ENCODE measurements at regions not wholly inside any gene's neighbourhood (a gene's known extent, or its start where the extent isn't known, plus 50 kb on each side); places are given as distances from the start of the nearest gene placed in this dataset.

DNA sequence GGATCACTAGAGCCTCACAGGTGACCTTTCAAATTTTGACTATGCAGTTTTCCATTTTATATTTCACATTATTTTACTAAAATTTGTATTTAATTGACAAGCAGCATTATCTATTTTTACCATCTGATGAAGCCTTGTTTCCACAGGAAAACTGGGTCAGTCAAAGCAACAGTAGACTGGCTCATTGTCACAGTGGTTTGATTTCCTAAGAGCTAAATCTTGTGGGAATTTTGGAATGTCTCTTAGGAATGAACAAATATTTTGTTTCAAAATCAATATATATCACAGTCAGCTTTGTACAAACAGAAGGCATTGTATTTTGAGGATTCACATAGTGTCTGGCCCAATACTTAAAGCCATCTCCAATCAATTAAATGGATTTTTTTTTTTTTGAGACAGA, 152.6 kb upstream of the RNPC3 start:
- no peak overlapping the region for H3K27ac ChIP-seq

DNA sequence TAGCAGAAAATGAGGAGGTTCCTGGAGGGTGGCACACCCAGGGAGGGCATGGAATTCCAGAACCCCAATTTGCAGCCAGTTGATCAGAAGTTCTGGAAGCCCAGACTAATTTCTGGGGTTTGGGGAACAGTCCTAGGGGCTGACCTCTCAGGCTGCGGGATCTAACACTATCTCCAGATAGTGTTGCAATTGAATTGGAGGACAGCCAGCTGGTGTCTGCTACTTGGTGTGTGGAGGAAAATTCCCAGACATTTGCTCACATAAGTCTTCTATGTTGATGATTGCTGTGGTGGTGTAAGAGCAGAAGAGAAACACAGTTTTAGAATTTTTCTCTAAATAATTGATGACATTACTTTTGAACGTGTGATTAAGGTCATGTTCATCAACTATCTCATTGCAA, 154.3 kb upstream of the RNPC3 start:
- TF ChIP-seq POLR2AphosphoS5 (IDR thresholded peaks at IDR 0.05) (no peak), EP300 (IDR thresholded peaks at IDR 0.05) (no peak), POLR2A (IDR thresholded peaks at IDR 0.05) (no peak)
- TF ChIP-seq, protein P1, sequence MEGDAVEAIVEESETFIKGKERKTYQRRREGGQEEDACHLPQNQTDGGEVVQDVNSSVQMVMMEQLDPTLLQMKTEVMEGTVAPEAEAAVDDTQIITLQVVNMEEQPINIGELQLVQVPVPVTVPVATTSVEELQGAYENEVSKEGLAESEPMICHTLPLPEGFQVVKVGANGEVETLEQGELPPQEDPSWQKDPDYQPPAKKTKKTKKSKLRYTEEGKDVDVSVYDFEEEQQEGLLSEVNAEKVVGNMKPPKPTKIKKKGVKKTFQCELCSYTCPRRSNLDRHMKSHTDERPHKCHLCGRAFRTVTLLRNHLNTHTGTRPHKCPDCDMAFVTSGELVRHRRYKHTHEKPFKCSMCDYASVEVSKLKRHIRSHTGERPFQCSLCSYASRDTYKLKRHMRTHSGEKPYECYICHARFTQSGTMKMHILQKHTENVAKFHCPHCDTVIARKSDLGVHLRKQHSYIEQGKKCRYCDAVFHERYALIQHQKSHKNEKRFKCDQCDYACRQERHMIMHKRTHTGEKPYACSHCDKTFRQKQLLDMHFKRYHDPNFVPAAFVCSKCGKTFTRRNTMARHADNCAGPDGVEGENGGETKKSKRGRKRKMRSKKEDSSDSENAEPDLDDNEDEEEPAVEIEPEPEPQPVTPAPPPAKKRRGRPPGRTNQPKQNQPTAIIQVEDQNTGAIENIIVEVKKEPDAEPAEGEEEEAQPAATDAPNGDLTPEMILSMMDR (IDR thresholded peaks at IDR 0.05) = no peak
- DNase-seq = no peak
- WGBS, 2 donors = 46 to 54% methylated on average over 2 of the region's 2 CpGs
- ATAC-seq (ENCODE audit: low FRiP score in 2 of 2) = peak in 1 of 2 donors; percentile 71
- no peaks in the 10 kb centered on the region for H3K27me3 ChIP-seq
- no peak overlapping the region for H3K27ac ChIP-seq
- H3K4me1 ChIP-seq = no peaks in the 10 kb centered on the region
- H3K4me3 ChIP-seq = no peak overlapping the region
- no peaks in the 10 kb centered on the region for H3K9me3 ChIP-seq
- H3K36me3 ChIP-seq = no peaks in the 10 kb centered on the region

More for the DNA sequence above, 152.6 kb upstream of the RNPC3 start:
- no peak for ATAC-seq (ENCODE audit: low FRiP score in 2 of 2)
- no peak for TF ChIP-seq POLR2AphosphoS5 (IDR thresholded peaks at IDR 0.05)
- TF ChIP-seq EP300 (IDR thresholded peaks at IDR 0.05) = no peak
- TF ChIP-seq, protein P1 (IDR thresholded peaks at IDR 0.05) = no peak
- TF ChIP-seq POLR2A (IDR thresholded peaks at IDR 0.05) = no peak
- no peaks in the 10 kb centered on the region for H3K27me3 ChIP-seq
- H3K36me3 ChIP-seq = no peaks in the 10 kb centered on the region
- no peak for DNase-seq
- no peaks in the 10 kb centered on the region for H3K4me1 ChIP-seq
- H3K4me3 ChIP-seq = no peak overlapping the region
- no peaks in the 10 kb centered on the region for H3K9me3 ChIP-seq

DNA sequence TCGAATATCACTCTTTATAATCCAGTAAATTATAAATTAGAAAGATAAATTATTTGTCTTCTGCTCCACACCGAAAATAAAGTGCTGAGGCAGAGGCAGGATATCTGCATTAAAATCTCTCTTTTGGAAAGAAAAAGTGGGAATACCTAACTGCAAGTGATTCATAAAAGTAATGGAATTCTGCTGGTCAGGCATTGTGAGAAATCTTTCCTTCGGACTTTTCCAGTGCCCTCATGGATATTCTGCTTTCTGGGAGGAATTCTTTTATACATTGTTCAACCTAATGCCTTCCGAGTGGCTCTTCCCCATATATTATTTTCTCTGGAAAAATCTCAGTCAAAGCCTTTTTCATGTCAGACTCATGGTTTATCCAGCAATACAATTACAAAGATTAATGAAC, 158.3 kb upstream of the RNPC3 start:
- Histone ChIP-seq H3K27ac (no peak overlapping the region), H3K9me3 (no peaks in the 10 kb centered on the region), H3K27me3 (no peaks in the 10 kb centered on the region), H3K4me3 (no peak overlapping the region), H3K4me1 (no peaks in the 10 kb centered on the region), H3K36me3 (no peaks in the 10 kb centered on the region)
- no peak for ATAC-seq (ENCODE audit: low FRiP score in 2 of 2)
- no peak for DNase-seq
- WGBS, 2 donors = 80% methylated on average over 4 of the region's 4 CpGs
- TF ChIP-seq, protein P1 (IDR thresholded peaks at IDR 0.05) = no peak
- TF ChIP-seq POLR2AphosphoS5 (IDR thresholded peaks at IDR 0.05) (no peak), POLR2A (IDR thresholded peaks at IDR 0.05) (no peak), EP300 (IDR thresholded peaks at IDR 0.05) (no peak)

DNA sequence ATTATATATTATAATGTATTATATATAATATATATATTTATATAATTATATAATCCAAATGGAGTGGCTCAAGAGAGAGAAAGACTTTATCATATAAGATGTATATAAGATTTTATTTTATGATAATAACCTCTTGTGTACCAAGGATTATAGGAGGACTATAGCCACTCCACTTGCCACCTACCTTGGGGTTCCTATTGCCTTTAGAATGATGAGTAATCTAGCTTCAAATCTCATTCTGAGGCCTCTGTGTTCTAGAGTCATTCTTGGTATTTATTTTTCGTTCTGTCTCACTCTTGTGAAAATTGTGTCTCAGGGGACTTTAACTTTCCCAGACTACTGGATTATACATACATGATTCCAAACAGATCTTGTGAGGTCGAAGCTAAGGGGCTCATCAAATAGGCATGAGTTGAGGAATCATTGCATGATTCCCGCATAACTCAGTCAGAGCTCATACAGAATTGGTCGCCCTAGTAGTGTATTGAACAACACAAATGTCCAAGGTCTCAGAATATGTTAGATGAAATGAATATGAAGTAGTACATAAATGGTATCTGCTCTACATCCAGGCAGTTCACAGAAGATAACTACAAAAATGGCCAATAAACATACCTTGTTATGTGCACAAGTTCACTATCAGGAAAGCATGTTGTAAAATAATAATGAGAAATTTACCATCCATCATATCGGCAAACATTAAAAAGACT, 159.5 kb upstream of the RNPC3 start:
- no peak overlapping the region for H3K4me3 ChIP-seq
- no peaks in the 10 kb centered on the region for H3K9me3 ChIP-seq
- TF ChIP-seq POLR2AphosphoS5 (IDR thresholded peaks at IDR 0.05) (no peak), EP300 (IDR thresholded peaks at IDR 0.05) (no peak), POLR2A (IDR thresholded peaks at IDR 0.05) (no peak)
- TF ChIP-seq, protein P1 (IDR thresholded peaks at IDR 0.05) = no peak
- no peaks in the 10 kb centered on the region for H3K36me3 ChIP-seq
- no peak overlapping the region for H3K27ac ChIP-seq
- DNase-seq (no peak), ATAC-seq (ENCODE audit: low FRiP score in 2 of 2) (no peak)
- WGBS, 2 donors = 91 to 94% methylated on average over 5 of the region's 5 CpGs
- no peaks in the 10 kb centered on the region for H3K4me1 ChIP-seq
- H3K27me3 ChIP-seq = no peaks in the 10 kb centered on the region

DNA sequence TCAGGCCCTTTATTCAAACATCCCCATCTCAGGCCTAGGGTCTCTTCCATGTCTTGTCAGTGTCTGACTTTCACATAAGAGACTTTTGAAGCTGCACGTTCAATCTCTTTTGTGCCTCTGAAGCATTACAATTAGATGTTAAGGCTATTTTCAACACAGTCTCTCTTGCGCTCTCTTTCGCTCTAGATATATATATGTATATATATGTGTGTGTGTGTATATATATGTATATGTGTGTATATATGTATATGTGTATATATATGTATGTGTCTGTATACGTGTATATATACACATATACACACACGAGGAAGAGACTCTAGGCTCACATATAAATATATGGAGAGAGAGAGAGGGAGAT, 162.5 kb upstream of the RNPC3 start:
- ATAC-seq (ENCODE audit: low FRiP score in 2 of 2) = no peak
- DNase-seq = no peak
- Histone ChIP-seq H3K36me3 (no peaks in the 10 kb centered on the region), H3K4me1 (no peaks in the 10 kb centered on the region), H3K27ac (no peak overlapping the region), H3K9me3 (no peaks in the 10 kb centered on the region), H3K27me3 (no peaks in the 10 kb centered on the region), H3K4me3 (no peak overlapping the region)
- WGBS, 2 donors = 93 to 94% methylated on average over 5 of the region's 5 CpGs
- no peak for TF ChIP-seq POLR2A (IDR thresholded peaks at IDR 0.05)
- TF ChIP-seq, protein P1 (IDR thresholded peaks at IDR 0.05) = no peak

All from upper lobe of left lung (tissue), 6 donors.